HEK293 (cell line): ENCODE measurements at regions not wholly inside any gene's neighbourhood (a gene's known extent, or its start where the extent isn't known, plus 50 kb on each side); places are given as distances from the start of the nearest gene placed in this dataset.

Source experiments
- ATF2 ChIP-seq: fragments of 450-650 bp; formaldehyde crosslinking; IDR thresholded peaks from 2 replicates; pipeline ENCODE4 v1.5.1; 2016; ENCODE audit warnings: missing biosample characterization, missing genetic modification characterization, low read depth
- CTCF ChIP-seq: fragments of 450-650 bp; formaldehyde crosslinking; IDR thresholded peaks from 2 replicates; pipeline ENCODE4 v1.5.1; 2016; ENCODE audit warnings: missing biosample characterization, missing genetic modification characterization
- TCF7L2 ChIP-seq: IDR thresholded peaks from 2 replicates; pipeline ENCODE4 v1.6.1; 2011; ENCODE audit warnings: low read depth, mild to moderate bottlenecking, inconsistent platforms, low read length, moderate library complexity, borderline replicate concordance
- TSHZ1 ChIP-seq: fragments of 450-650 bp; formaldehyde crosslinking; IDR thresholded peaks from 2 replicates; pipeline ENCODE4 v1.5.1; 2016; ENCODE audit warnings: missing biosample characterization, missing genetic modification characterization, borderline replicate concordance
- ZNF132 ChIP-seq: fragments of 450-650 bp; formaldehyde crosslinking; IDR thresholded peaks from 2 replicates; pipeline ENCODE4 v1.5.1; 2017; ENCODE audit warnings: missing biosample characterization, missing genetic modification characterization, borderline replicate concordance
- ZNF302 ChIP-seq: fragments of 450-650 bp; formaldehyde crosslinking; IDR thresholded peaks from 2 replicates; pipeline ENCODE4 v1.5.1; 2016; ENCODE audit warnings: missing biosample characterization, missing genetic modification characterization, low read depth
- ZNF510 ChIP-seq: fragments of 450-650 bp; formaldehyde crosslinking; IDR thresholded peaks from 2 replicates; pipeline ENCODE4 v1.5.1; 2018; ENCODE audit warnings: mild to moderate bottlenecking, missing genetic modification characterization, missing biosample characterization; ENCODE audit not compliant: insufficient replicate concordance
- ZNF639 ChIP-seq: fragments of 450-650 bp; formaldehyde crosslinking; IDR thresholded peaks from 2 replicates; pipeline ENCODE4 v1.5.1; 2016; ENCODE audit warnings: missing biosample characterization, missing genetic modification characterization

DNA sequence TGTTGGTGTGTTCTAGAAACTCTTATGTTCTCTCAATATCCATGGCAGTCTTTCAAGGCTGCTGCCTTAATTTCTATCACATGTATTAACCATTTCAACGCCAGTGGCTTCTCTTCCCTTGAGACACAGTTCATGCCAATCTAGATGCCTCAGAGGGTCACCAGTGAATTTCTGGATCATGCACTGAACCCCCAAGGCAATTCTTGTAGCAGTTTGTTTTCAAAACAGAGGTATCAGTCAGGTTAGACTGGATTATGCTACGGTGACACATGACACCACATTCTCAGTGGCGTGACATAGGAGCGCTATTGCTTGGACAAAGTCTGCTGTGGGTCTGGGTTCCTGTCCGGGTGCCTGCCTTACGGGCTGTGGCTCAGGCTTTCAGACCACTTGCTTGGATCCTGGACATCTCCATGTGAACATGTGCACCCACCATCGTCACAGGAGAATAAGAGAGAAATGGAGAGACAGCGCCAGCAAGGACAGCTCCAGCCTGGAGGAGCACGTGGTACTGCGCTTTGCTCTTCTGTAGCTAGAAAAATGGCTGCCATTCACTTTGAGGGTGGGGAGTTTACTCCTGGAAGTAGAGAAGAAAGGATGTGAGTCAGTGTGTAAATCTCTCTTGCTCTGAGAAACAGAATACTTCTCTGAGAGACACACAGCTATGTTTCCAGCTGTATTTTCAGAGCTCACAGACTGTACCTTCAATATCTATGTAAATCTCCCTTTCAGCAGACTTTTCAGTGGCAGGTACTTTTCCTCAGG lies 329.3 kb upstream of the ADCY2 start:
- TF ChIP-seq TSHZ1 (tag by site-specific recombination) (no peak), ZNF639 (tag by site-specific recombination) (no peak), ATF2 (tag by site-specific recombination) (no peak), ZNF510 (tag by site-specific recombination) (no peak), CTCF (tag by site-specific recombination) (no peak), ZNF132 (tag by site-specific recombination) (no peak), TCF7L2 (no peak), ZNF302 (tag by site-specific recombination) (no peak)
